ENCODE measurements at regions not wholly inside any gene's neighbourhood (a gene's known extent, or its start where the extent isn't known, plus 50 kb on each side); places are given as distances from the start of the nearest gene placed in this dataset.

DNA sequence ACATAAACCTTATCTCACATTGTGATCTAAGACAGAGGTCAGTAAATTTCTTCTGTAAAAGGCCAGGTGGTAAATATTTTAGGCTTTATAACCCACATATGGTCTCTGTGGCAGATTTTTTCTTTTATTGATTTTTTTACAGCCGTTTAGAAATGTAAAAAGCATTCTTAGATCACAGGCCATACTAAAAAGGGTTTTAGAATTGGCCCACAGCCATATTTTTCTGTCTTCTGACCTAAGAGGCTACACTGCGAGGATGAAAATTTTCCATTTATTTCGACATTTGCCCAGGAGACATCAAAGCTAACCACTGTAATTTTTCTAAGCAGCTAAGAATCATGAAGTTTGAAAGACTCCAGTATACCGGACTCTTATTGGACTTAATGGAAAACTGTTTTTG is 377.2 kb upstream of the SGO1 start:
- no peak overlapping the region for H2BK15ac ChIP-seq (ENCODE audit: low read length)
- no peak overlapping the region for H3K14ac ChIP-seq (ENCODE audit: insufficient read length)
- no peaks in the 10 kb centered on the region for H4K20me1 ChIP-seq (replicated peaks in 1 of 2; ENCODE audit: control insufficient read depth in 1 of 2, insufficient read depth in 2 of 2, low read length in 2 of 2)
- no peak overlapping the region for H2BK12ac ChIP-seq (ENCODE audit: low read depth, low read length)
- ChIA-PET POLR2A (ENCODE audit: partially characterized antibody) (no interaction called here), CTCF (ENCODE audit: partially characterized antibody) (no interaction called here)
- H3K79me2 ChIP-seq (ENCODE audit: control insufficient read depth in 1 of 2, insufficient read depth in 2 of 2, low read length in 2 of 2) = no peaks in the 10 kb centered on the region
- no peak overlapping the region for H3K4me3 ChIP-seq (ENCODE audit: extremely low read depth in 1 of 4, insufficient read depth in 2 of 4, low read depth in 3 of 4, low read length in 4 of 4)
- no peak overlapping the region for H3K4ac ChIP-seq (replicated peaks; ENCODE audit: insufficient read length, low read depth, low read length)
- no peaks in the 10 kb centered on the region for H3K4me1 ChIP-seq (replicated peaks in 1 of 4; ENCODE audit: control insufficient read depth in 3 of 4, insufficient read depth in 4 of 4, low read length in 3 of 4)
- no peak overlapping the region for H2BK120ac ChIP-seq (replicated peaks; ENCODE audit: low read depth, low read length)
- no peak overlapping the region for H3K9ac ChIP-seq (replicated peaks in 1 of 4; ENCODE audit: extremely low read depth in 1 of 4, low read depth in 3 of 4, low read length in 3 of 4)
- no peak overlapping the region for H3K56ac ChIP-seq (replicated peaks; ENCODE audit: insufficient read length, low read depth, low read length)
- no peak overlapping the region for H2AFZ ChIP-seq (ENCODE audit: low read length)
- H4K8ac ChIP-seq (ENCODE audit: extremely low read depth, insufficient read depth, low read length) = no peak overlapping the region
- TF ChIP-seq EP300 (IDR thresholded peaks at IDR 0.05; ENCODE audit: borderline replicate concordance in 1 of 2, low read depth in 2 of 2, low read length in 2 of 2) (no peak), SAP30 (IDR thresholded peaks at IDR 0.05; ENCODE audit: insufficient read depth, insufficient replicate concordance, low read length) (no peak), BCL11A (IDR thresholded peaks at IDR 0.05; ENCODE audit: low read depth in 2 of 2, low read length in 2 of 2) (no peak), BRCA1 (IDR thresholded peaks at IDR 0.05; ENCODE audit: low read depth, low read length) (no peak)
- no peak overlapping the region for H4K91ac ChIP-seq (replicated peaks; ENCODE audit: insufficient read length, low read length)
- H4K5ac ChIP-seq (ENCODE audit: insufficient read length, low read depth, low read length) = no peak overlapping the region
- no peak overlapping the region for H3K23ac ChIP-seq (ENCODE audit: insufficient read length)
- H2BK20ac ChIP-seq (ENCODE audit: low read length) = no peak overlapping the region
- no peaks in the 10 kb centered on the region for H3K23me2 ChIP-seq (ENCODE audit: low read depth, low read length)
- no peak for DNase-seq (ENCODE audit: low read depth in 1 of 2, low spot score in 2 of 2)
- FAIRE-seq = no peak
- H3K4me2 ChIP-seq (ENCODE audit: insufficient read depth in 1 of 2, low read depth in 2 of 2, low read length in 2 of 2) = no peak overlapping the region
- H3K79me1 ChIP-seq (ENCODE audit: low read depth, low read length) = no peaks in the 10 kb centered on the region
- no peak overlapping the region for H3K27ac ChIP-seq (ENCODE audit: low read depth, low read length)
- no peak overlapping the region for H2AK5ac ChIP-seq (ENCODE audit: low read depth, low read length)
- no peaks in the 10 kb centered on the region for H3K9me3 ChIP-seq (ENCODE audit: insufficient read depth in 2 of 2, low read depth in 1 of 2, low read length in 1 of 2)
- no peaks in the 10 kb centered on the region for H3K36me3 ChIP-seq (ENCODE audit: control insufficient read depth in 2 of 4, insufficient read depth in 4 of 4, low read length in 3 of 4)
- H2BK5ac ChIP-seq (ENCODE audit: low read depth, low read length) = no peak overlapping the region
- no peaks in the 10 kb centered on the region for H3K27me3 ChIP-seq (replicated peaks in 1 of 4; ENCODE audit: control insufficient read depth in 3 of 4, extremely low read depth in 1 of 4, insufficient read depth in 3 of 4, low read length in 3 of 4)
- H3K18ac ChIP-seq (ENCODE audit: extremely low read depth, low read length) = no peak overlapping the region
- WGBS, 2 experiments (ENCODE audit: extremely low coverage in 1 of 2, insufficient coverage in 1 of 2, insufficient read length in 1 of 2, insufficient replicate concordance in 2 of 2, low coverage in 1 of 2, low lambda C conversion rate in 2 of 2, missing lambda C conversion rate in 1 of 2) = 72% methylated on average over 4 of the region's 4 CpGs; no CpG with 5 or more reads in 1 of the 2 experiments
